ENCODE measurements at regions not wholly inside any gene's neighbourhood (a gene's known extent, or its start where the extent isn't known, plus 50 kb on each side); places are given as distances from the start of the nearest gene placed in this dataset.

DNA sequence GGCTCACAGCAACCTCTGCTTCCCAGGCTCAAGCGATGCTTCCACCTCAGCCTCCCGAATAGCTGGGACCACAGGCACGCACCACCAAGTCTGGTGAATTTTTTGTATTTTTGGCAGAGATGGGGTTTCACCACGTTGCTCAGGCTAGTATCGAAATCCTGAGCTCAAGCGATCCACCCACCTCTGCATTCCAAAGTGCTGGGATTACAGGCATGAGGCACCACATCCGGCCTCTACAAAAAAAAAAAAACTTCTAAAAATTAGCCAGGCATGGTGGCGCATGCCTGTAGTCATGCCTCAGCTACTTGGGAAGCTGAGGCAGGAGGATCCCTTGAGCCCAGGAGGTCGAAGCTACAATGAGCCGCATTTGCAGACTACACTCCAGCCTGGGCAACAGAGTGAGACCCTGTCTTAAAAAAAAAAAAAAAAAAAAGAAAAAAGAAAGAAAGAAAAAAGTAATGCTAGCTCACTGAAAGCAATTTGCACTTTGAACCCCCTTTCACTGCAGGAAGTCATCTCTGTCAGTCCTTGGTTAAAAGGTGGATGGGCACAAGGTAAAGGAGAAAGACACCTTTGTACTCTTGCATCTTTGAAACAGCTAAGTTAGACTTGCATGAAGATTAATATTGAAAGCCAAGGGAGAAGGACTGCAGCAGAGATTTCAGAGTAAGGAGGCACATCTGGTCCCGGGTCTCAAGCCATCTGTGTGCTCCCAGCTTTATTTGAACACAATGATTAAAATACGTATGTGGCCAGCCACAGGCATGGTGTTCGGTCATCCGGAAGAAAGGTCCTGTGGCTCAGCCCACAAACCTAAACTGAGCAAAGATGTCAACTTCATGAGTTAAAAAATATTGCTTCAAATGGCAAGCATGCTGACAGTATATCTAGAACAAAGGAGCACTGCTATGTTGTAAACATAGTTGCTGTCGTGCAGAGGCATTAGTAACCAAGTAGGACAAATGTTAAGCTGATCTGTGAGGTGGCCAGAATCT lies 103.8 kb upstream of the HMGA2 start:
- TF ChIP-seq, protein P1, sequence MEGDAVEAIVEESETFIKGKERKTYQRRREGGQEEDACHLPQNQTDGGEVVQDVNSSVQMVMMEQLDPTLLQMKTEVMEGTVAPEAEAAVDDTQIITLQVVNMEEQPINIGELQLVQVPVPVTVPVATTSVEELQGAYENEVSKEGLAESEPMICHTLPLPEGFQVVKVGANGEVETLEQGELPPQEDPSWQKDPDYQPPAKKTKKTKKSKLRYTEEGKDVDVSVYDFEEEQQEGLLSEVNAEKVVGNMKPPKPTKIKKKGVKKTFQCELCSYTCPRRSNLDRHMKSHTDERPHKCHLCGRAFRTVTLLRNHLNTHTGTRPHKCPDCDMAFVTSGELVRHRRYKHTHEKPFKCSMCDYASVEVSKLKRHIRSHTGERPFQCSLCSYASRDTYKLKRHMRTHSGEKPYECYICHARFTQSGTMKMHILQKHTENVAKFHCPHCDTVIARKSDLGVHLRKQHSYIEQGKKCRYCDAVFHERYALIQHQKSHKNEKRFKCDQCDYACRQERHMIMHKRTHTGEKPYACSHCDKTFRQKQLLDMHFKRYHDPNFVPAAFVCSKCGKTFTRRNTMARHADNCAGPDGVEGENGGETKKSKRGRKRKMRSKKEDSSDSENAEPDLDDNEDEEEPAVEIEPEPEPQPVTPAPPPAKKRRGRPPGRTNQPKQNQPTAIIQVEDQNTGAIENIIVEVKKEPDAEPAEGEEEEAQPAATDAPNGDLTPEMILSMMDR (IDR thresholded peaks at IDR 0.05) = no peak
- no peak for TF ChIP-seq POLR2AphosphoS5 (IDR thresholded peaks at IDR 0.05)
- no peak for TF ChIP-seq EP300 (IDR thresholded peaks at IDR 0.05; ENCODE audit: low read depth)

Measured in transverse colon (tissue), 4 donors.